GM18519 (cell line): ENCODE measurements at regions not wholly inside any gene's neighbourhood (a gene's known extent, or its start where the extent isn't known, plus 50 kb on each side); places are given as distances from the start of the nearest gene placed in this dataset.

Experiments used
- ATAC-seq: cut with Tn5 transposase; IDR thresholded peaks from one replicate; pipeline ENCODE4 v1.9.1; 2021; ENCODE audit warnings: mild to moderate bottlenecking, moderate library complexity; ENCODE audit not compliant: unreplicated experiment, low FRiP score

DNA sequence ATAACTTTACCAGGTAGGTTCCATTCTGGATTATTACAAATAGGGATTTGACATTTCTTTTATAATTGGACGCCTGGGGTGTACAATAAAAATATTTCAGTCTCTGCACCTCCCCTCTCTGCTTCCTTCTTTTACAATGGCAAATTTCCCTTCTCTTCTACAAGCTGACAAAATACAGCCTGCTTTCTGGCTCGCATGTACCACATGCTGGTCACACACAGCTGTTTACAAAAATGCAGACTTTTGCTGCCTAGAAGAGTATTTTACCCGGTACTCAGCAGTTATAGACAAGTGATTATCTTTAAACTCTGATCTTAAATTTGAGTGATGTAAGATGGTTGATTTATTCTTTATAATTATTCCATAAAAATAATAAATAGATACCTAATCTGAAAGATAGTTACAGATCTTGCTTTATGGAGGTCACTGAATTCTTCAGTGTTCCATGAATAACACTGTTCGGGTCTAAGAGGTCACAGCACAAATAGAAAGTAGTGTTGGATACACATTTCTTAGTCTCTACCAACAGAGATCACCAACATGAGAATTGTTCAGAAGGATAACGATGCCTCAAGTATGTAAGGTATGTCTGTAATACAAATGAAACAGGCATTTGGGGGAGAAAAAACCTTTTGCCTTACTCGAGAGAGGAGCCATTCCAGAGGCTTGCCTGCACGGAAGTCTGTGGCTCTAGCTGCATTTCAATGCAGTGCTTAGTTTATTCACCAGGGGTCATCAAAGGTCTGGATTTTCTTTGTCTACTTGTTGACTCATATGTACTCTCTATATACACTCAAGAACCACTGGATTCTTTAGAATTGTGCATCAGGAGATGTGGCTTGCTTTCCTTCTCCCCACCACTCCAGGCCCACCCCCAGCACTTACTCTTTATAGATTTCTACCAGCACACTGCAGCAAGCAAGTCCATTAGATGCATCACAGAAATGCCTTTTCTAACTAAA is 206.6 kb upstream of the RFX3 start:
- ATAC-seq, result peak; percentile 95

- ATAC-seq, result peak; percentile 27
Observed at GRCh38 chr9:3730511-3730922, 204.7 kb upstream of the RFX3 start.

- no peak for ATAC-seq
Observed at GRCh38 chr9:3721096-3721495, 195.3 kb upstream of the RFX3 start.

GRCh38 chr9:3719286-3719685 is 193.5 kb upstream of the RFX3 start:
- no peak for ATAC-seq

DNA sequence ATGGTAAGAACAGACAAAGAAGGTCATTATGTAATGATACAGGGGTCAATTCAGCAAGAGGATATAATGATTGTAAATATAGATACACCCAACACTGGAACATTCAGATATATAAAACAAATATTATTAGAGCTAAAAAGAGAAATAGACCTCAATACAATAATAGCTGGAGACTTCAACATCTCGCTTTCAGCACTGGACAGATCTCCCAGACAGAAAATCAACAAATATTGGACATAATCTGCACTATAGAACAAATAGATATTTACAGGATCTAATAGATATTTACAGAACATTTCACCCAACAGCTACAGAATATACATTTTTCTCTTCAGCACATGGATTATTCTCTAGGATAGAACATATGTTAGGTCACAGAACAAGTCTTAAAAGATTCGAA is 190.6 kb upstream of the RFX3 start:
- ATAC-seq, result no peak

DNA sequence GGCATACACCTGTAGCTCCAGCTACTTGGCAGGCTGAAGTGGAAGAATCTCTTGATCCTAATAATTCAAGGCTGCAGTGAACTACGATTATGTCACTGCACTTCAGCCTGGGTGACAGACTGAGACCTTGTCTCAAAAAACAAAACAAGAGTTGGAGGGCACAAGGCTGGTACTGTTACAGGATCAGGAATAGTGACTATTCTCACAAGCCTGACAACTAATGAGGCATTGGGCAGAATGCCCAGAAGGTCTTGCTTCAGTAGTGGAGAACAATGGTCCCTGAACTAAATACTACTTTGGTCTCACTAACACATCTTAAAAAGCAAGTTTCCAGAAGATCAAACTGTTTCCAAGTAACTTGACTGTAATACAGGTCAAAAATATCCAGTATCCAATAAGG is 182.9 kb upstream of the RFX3 start:
- ATAC-seq, result no peak

GRCh38 chr9:3704890-3705289 is 179.1 kb upstream of the RFX3 start:
- no peak for ATAC-seq

GRCh38 chr9:3700772-3701171 is 175.0 kb upstream of the RFX3 start:
- ATAC-seq, result no peak

GRCh38 chr9:3699883-3700282 is 174.1 kb upstream of the RFX3 start:
- ATAC-seq, result no peak

- no peak for ATAC-seq
Observed at GRCh38 chr9:3698531-3698930, 172.7 kb upstream of the RFX3 start.

- ATAC-seq, result no peak
Observed at GRCh38 chr9:3698076-3698475, 172.3 kb upstream of the RFX3 start.

GRCh38 chr9:3696368-3696767 is 170.6 kb upstream of the RFX3 start:
- ATAC-seq, result no peak

DNA sequence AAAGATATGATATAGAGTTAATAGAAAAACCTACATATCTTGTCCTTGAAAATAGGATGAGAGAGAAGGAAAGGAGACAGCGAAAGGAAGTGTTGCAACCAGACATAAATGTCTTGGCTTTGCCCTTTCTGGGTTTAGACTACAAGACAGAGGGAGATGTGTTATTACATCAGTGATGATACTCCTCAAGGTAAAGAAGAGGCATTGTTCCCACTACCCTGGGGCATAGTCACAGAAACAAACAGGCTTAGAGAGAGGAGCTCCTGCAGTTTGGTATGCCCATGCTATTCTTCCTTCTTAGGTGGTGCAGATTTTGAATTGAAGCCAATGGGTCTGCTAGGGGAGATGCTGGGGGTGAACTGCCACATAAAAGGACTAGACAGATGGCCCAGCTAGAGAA is 166.8 kb upstream of the RFX3 start:
- ATAC-seq, result no peak

DNA sequence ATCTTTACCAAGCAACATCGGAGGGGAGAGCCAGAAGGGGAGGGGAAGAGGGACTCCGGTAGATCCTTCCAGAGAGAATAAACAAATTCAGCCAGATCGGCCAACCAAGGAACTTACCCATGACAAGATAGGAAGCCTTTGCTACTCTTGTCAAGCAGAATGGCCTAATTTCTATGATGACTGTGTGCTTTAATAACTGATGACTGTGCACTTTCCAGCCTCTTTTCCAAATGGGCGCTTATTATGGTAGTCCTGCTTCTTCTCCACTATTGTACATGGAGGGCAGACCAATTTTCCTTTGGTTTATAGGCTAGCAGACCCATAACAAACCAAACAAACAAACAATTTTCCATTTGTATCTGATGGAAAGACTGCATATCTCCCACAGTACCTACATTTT is 163.8 kb upstream of the RFX3 start:
- ATAC-seq, result no peak

GRCh38 chr9:3687145-3687544 is 161.3 kb upstream of the RFX3 start:
- no peak for ATAC-seq

- no peak for ATAC-seq
Observed at GRCh38 chr9:3682186-3682585, 156.4 kb upstream of the RFX3 start.

- ATAC-seq, result no peak
Observed at GRCh38 chr9:3677541-3677940, 151.7 kb upstream of the RFX3 start.

DNA sequence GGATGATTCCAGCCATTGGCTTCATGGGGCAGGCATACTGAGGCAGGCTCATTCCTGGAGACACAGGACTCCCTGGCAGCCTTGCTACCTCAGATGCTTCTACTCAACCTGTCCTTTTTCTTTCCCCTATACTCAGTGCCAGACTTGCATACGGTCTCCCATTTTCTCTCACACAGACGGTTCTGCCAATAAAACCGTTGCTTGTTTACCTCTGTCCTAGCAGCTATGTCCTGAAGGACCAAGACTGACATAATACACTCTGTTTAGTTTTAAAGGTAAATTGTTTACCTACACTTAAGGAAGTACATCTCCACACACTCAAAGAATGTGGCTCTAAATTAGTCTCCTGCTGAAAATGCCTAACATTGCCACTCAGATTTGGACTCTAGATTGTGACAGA is 151.0 kb upstream of the RFX3 start:
- ATAC-seq, result no peak

GRCh38 chr9:3675946-3676345 is 150.1 kb upstream of the RFX3 start:
- ATAC-seq, result no peak

GRCh38 chr9:3674561-3674960 is 148.8 kb upstream of the RFX3 start:
- ATAC-seq, result no peak

DNA sequence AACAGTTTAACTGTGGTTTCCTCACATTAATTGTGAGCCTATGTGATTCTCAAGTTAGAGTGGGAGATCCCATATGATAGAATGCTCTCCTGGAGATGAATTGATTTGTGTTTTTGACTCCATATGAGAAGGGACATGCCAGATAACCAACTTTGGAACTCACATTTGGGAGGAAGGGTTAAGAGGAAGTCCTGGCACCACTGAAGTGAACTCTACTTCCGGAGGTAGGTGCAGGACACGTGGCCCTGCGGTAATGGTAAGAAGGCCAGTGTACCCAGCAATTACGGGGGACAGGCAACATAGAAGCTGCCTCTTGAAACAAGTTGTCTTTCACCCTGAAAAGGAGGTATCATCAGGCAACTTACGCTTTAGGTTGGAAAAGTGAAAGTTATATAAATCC is 146.6 kb upstream of the RFX3 start:
- no peak for ATAC-seq

- no peak for ATAC-seq
Observed at GRCh38 chr9:3664044-3664443, 138.2 kb upstream of the RFX3 start.
